Panc1 (cell line): ENCODE measurements at regions not wholly inside any gene's neighbourhood (a gene's known extent, or its start where the extent isn't known, plus 50 kb on each side); places are given as distances from the start of the nearest gene placed in this dataset.

Source experiments
- ATAC-seq: fragments of 200-7000 bp; cut with Tn5 transposase; 2 replicates; pipeline ENCODE4 v1.9.1; 2020; ENCODE audit warnings: mild to moderate bottlenecking, moderate library complexity
- BruUV-seq: library from RNA; stranded (reverse); fragments of 400-500 nt; replicated peaks from 2 replicates; lab custom pipeline; 2021; lab: Mats Ljungman, UMichigan
- CTCF ChIA-PET: fragments of 300-600 bp; sonication (Branson Sonifier 250); formaldehyde crosslinking; loops from one replicate; lab custom pipeline; 2022; ENCODE audit warnings: antibody characterized with exemption; lab: Charles Lee
- POLR2A ChIA-PET: fragments of 300-600 bp; sonication (Branson Sonifier 250); formaldehyde crosslinking; loops from one replicate; lab custom pipeline; 2022; ENCODE audit warnings: antibody characterized with exemption; lab: Charles Lee
- DNase-seq: peaks from one replicate; pipeline ENCODE4 v3.0.0-alpha.2; 2010; ENCODE audit warnings: low read depth, low spot score
- H3K27ac ChIP-seq: 2 replicates; pipeline ENCODE4 v1.5.1; 2011; ENCODE audit warnings: mild to moderate bottlenecking, low read length, inconsistent platforms
- H3K27me3 ChIP-seq: fragments of 200-500 bp; sonication (Bioruptor generic); 2 replicates; pipeline ENCODE4 v1.6.0; 2014; ENCODE audit warnings: low read length, inconsistent platforms; ENCODE audit not compliant: control insufficient read depth, insufficient read depth
- H3K36me3 ChIP-seq: fragments of 200-500 bp; sonication (Bioruptor generic); 2 replicates; pipeline ENCODE4 v1.5.1; 2014; ENCODE audit warnings: inconsistent platforms, mild to moderate bottlenecking, low read length, moderate library complexity; ENCODE audit not compliant: control insufficient read depth, insufficient read depth
- H3K4me1 ChIP-seq: 2 replicates; pipeline ENCODE4 v1.5.1; 2011; ENCODE audit warnings: inconsistent platforms, mild to moderate bottlenecking, low read length, moderate library complexity; ENCODE audit not compliant: control insufficient read depth, insufficient read depth
- H3K4me3 ChIP-seq, 2 experiments: 2 replicates each; pipeline ENCODE4 v1.5.1; 2011 to 2012; ENCODE audit warnings: low read depth in 2 of 2, low read length in 2 of 2, mild to moderate bottlenecking in 2 of 2, inconsistent platforms in 1 of 2, moderate library complexity in 1 of 2
- H3K9me3 ChIP-seq: fragments of 200-500 bp; sonication (Bioruptor generic); 2 replicates; pipeline ENCODE4 v1.5.1; 2014; ENCODE audit warnings: low read depth, mild to moderate bottlenecking, inconsistent platforms, low read length, moderate library complexity; ENCODE audit not compliant: control insufficient read depth, insufficient read depth
- POLR2AphosphoS5 ChIP-seq: IDR thresholded peaks from 2 replicates; pipeline ENCODE4 v1.6.1; 2012; ENCODE audit warnings: mild to moderate bottlenecking, low read depth, low read length, moderate library complexity
- SIN3A ChIP-seq: IDR thresholded peaks from 2 replicates; pipeline ENCODE4 v1.6.1; 2012; ENCODE audit warnings: low read depth, mild to moderate bottlenecking, low read length, moderate library complexity, borderline replicate concordance; ENCODE audit not compliant: insufficient read depth
- TCF7L2 ChIP-seq: IDR thresholded peaks from 2 replicates; pipeline ENCODE4 v1.6.1; 2011; ENCODE audit warnings: mild to moderate bottlenecking, low read depth, low read length, inconsistent platforms
- in situ Hi-C: cut with HindIII; loops from 2 replicates; pipeline ENCODE4 v1.10.0; 2016; ENCODE audit warnings: low sequenced_read_pairs, low pct_unique_long_range_greater_than_20kb
- intact Hi-C: fragments of 100-400 bp; cut with micrococcal nuclease; formaldehyde crosslinking; loops from one replicate; pipeline ENCODE4 v1.10.0; 2022; ENCODE audit not compliant: unreplicated experiment
- TF ChIP-seq, protein P1 (sequence below), 2 experiments: IDR thresholded peaks; 2 replicates each; pipeline ENCODE4 v1.6.1; 2011 to 2012; ENCODE audit warnings: low read depth in 2 of 2, control low read depth in 1 of 2, low read length in 1 of 2, mild to moderate bottlenecking in 1 of 2, moderate library complexity in 1 of 2; ENCODE audit not compliant: insufficient read depth in 1 of 2
- TF ChIP-seq, protein P2 (sequence below): fragments of 450-650 bp; IDR thresholded peaks from 2 replicates; pipeline ENCODE4 v1.5.1; 2017; ENCODE audit warnings: mild to moderate bottlenecking

DNA sequence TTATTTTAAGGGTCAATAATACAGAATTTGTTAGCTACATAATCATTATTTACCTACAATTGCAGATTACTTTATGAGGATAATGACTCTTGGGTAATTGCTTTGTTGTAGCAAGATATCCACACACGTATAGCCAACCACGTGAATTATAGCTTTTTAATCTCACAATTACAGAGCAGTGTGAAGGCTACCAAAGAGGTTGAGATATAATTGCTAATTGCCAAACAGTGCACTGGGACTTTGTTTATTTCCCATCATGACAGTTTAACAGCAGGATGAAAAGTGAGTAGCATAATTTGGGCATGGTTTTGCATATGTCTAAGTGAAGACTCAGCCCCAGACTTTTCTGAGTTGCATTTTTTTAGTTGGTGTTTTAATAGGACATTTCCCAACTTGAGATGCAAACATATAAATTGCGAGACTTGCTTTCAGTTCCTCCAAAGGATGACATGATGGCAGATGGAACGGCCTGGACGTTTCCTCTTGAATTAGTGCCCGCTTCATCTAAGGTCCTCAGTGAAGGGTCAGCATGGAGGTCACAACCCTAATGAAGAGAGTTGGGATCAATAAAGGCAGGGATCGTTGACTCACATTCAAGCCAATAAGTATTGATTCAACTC is 180.7 kb upstream of the GPR26 start:
- no peaks in the 10 kb centered on the region for H3K9me3 ChIP-seq
- no peaks in the 10 kb centered on the region for H3K4me1 ChIP-seq
- ChIA-PET POLR2A (no interaction called here), CTCF (no interaction called here)
- DNase-seq = no peak
- intact Hi-C loops (no loop called here), in situ Hi-C loops (no loop called here)
- no peak for ATAC-seq
- no peak overlapping the region for H3K4me3 ChIP-seq
- no peak for TF ChIP-seq POLR2AphosphoS5
- no peak for TF ChIP-seq SIN3A
- TF ChIP-seq, protein P1, sequence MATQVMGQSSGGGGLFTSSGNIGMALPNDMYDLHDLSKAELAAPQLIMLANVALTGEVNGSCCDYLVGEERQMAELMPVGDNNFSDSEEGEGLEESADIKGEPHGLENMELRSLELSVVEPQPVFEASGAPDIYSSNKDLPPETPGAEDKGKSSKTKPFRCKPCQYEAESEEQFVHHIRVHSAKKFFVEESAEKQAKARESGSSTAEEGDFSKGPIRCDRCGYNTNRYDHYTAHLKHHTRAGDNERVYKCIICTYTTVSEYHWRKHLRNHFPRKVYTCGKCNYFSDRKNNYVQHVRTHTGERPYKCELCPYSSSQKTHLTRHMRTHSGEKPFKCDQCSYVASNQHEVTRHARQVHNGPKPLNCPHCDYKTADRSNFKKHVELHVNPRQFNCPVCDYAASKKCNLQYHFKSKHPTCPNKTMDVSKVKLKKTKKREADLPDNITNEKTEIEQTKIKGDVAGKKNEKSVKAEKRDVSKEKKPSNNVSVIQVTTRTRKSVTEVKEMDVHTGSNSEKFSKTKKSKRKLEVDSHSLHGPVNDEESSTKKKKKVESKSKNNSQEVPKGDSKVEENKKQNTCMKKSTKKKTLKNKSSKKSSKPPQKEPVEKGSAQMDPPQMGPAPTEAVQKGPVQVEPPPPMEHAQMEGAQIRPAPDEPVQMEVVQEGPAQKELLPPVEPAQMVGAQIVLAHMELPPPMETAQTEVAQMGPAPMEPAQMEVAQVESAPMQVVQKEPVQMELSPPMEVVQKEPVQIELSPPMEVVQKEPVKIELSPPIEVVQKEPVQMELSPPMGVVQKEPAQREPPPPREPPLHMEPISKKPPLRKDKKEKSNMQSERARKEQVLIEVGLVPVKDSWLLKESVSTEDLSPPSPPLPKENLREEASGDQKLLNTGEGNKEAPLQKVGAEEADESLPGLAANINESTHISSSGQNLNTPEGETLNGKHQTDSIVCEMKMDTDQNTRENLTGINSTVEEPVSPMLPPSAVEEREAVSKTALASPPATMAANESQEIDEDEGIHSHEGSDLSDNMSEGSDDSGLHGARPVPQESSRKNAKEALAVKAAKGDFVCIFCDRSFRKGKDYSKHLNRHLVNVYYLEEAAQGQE (IDR thresholded peaks at IDR 0.05; ENCODE audit: insufficient read depth in 1 of 2, low read depth in 2 of 2, low read length in 1 of 2) = no peak
- no peak for TF ChIP-seq TCF7L2
- TF ChIP-seq, protein P2, sequence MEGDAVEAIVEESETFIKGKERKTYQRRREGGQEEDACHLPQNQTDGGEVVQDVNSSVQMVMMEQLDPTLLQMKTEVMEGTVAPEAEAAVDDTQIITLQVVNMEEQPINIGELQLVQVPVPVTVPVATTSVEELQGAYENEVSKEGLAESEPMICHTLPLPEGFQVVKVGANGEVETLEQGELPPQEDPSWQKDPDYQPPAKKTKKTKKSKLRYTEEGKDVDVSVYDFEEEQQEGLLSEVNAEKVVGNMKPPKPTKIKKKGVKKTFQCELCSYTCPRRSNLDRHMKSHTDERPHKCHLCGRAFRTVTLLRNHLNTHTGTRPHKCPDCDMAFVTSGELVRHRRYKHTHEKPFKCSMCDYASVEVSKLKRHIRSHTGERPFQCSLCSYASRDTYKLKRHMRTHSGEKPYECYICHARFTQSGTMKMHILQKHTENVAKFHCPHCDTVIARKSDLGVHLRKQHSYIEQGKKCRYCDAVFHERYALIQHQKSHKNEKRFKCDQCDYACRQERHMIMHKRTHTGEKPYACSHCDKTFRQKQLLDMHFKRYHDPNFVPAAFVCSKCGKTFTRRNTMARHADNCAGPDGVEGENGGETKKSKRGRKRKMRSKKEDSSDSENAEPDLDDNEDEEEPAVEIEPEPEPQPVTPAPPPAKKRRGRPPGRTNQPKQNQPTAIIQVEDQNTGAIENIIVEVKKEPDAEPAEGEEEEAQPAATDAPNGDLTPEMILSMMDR = no peak
- no peak overlapping the region for H3K27ac ChIP-seq
- no TSS peak for BruUV-seq
- peaks cover 8% of the 10 kb centered on the region for H3K27me3 ChIP-seq
- H3K36me3 ChIP-seq = no peaks in the 10 kb centered on the region

- ChIA-PET CTCF (no interaction called here), POLR2A (no interaction called here)
- no peaks in the 10 kb centered on the region for H3K9me3 ChIP-seq
- no peak for TF ChIP-seq TCF7L2
- no peak for TF ChIP-seq SIN3A
- TF ChIP-seq, protein P2 = no peak
- TF ChIP-seq, protein P1 (IDR thresholded peaks at IDR 0.05; ENCODE audit: insufficient read depth in 1 of 2, low read depth in 2 of 2, low read length in 1 of 2) = no peak
- TF ChIP-seq POLR2AphosphoS5 = no peak
- intact Hi-C loops = no loop called here
- no peak overlapping the region for H3K27ac ChIP-seq
- no peaks in the 10 kb centered on the region for H3K36me3 ChIP-seq
- in situ Hi-C loops = no loop called here
- no peaks in the 10 kb centered on the region for H3K4me1 ChIP-seq
- no TSS peak for BruUV-seq
- peaks cover 9% of the 10 kb centered on the region for H3K27me3 ChIP-seq
- H3K4me3 ChIP-seq = no peak overlapping the region
- ATAC-seq = no peak
- no peak for DNase-seq
Measured at GRCh38 chr10:123488436-123488835, 177.7 kb upstream of the GPR26 start.
